CD4-positive, alpha-beta T cell treated with Interleukin-17A for 4 hours (primary cell): ENCODE measurements at regions not wholly inside any gene's neighbourhood (a gene's known extent, or its start where the extent isn't known, plus 50 kb on each side); places are given as distances from the start of the nearest gene placed in this dataset.

ENCODE experiments used
- DNase-seq: peaks from one replicate; pipeline ENCODE4 v3.0.0-alpha.2; 2020; ENCODE audit warnings: mixed read lengths

DNA sequence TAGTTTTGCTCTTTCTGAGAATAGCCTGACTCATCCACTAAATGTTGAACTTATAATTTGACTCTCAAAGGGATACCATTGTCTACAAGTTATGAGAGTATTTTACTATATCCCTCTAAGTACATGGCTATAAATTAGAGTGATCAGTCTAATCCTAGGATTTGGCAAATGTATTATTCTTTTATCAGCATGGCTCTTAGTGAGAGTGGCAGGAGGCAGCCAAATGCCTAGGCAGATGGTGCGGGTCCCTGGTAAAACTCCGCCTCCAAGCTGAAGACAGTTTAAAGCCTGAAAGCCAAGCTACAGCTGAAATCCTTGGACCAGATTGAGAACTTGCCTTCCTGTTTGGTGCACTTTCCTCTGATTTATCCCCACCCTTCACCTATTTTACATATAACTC is 631.8 kb downstream of the SQOR start:
- no peak for DNase-seq

DNA sequence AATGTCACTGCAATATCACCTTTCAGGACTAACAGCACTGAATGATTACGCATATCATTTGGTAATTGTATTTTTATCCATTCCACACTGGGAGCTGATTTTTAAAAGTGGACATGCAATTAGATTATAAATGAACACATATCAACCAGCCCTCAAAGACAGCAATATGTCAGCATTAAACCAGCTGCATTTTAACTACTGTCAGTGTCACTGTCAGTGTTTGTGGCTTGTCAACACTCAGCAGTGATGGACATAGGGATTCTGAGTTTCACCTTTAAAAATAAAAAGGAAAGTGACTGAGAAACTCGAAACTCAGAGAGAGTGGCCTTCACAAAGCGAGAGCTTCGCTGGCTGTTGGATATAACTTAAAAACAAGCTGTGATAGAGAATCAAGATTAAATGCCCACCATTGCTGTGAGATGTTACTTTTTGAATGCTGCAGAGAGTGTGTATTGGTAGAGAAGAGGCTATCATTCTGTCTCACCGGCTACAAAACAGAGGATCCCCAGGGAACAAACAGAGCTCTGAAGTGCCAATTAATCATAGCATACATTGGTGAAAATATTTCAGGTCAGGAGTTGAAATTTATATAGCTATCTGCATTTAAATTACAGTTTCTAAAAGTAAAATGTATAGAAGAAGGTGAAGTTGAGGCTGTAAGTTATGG is 635.8 kb downstream of the SQOR start:
- DNase-seq, result no peak

DNA sequence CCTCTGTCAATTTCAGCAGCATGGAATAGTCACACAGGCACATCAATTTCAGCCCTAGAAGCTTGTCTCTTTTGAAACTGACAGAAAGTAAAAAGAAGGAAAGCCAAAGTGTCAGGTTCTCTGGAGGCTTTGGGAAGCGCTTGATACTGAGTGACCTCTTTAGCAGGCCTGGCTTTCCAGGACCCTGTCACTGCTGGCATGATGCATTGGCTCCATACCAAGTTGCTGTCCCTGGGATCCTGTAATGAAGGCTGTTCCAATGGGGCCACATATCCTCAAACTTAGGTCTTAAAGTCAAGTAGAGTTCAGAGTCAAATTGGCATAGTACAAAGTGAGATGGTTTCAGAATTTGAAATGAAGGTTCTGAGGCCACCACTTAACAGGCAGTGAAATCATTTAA is 640.9 kb downstream of the SQOR start:
- no peak for DNase-seq

DNA sequence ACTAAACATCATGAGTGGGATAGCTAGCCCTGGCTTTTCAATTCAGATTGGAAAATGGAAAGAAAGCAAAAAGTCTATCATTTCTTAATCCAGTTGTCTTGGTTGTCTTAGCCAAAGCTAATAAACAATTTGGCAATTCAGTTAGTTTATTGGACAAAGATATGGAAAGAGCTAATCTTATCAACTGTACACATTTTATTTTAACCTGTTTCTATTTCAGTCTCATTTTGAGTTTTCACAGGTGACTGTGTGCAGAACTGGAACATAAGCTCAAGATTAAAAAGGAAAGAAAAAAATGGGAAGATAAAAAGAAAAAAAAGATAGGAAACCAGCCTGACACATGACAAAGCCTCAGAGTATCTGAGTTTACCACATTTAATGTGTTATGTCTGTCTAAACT is 642.6 kb downstream of the SQOR start:
- no peak for DNase-seq

DNA sequence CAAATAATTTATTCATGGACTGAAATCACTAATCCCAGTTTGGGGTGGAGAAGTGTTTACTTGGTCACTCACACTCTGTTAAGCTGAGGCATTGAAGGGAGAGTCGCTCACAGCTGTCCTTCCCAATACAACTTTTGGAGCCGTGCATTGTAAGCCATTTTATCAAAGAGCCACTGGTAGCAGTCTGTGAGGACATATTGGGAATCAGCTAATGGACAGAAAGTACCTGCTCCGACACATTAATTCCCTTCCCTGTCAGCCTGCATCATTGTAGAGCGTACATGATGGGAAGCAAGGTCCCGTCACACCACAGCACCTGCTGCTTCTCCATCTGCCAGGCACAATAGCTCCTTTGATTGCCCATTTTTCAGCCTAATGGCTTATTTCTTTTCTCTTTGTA is 643.2 kb downstream of the SQOR start:
- no peak for DNase-seq

DNA sequence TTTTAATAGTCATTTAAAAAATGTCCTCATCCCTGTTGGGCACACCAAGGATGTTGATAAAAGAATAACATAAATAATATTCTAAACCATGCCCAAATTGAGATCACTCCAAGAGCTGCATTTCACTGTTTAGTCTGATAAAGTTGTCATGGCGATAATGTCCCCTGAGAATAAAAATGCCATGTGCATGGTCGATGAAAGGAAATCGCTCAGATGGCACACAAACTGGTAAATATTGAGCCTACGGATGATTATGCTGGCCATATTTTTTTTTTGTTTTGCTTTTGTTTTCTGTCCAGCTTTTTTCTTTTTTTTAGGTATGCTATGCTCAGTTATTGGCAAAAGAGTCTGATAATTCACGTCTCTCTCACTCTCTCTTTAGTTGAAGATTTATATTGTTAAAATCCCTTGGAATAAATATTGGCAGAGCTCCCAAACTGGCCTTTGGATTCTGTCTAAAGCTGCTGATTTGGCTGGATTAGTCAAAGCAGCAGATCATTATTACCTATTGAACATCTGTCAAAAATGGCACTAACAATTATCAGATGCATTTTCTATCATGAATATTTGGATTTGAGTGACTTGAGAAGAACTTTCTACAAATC is 643.8 kb downstream of the SQOR start:
- no peak for DNase-seq

DNA sequence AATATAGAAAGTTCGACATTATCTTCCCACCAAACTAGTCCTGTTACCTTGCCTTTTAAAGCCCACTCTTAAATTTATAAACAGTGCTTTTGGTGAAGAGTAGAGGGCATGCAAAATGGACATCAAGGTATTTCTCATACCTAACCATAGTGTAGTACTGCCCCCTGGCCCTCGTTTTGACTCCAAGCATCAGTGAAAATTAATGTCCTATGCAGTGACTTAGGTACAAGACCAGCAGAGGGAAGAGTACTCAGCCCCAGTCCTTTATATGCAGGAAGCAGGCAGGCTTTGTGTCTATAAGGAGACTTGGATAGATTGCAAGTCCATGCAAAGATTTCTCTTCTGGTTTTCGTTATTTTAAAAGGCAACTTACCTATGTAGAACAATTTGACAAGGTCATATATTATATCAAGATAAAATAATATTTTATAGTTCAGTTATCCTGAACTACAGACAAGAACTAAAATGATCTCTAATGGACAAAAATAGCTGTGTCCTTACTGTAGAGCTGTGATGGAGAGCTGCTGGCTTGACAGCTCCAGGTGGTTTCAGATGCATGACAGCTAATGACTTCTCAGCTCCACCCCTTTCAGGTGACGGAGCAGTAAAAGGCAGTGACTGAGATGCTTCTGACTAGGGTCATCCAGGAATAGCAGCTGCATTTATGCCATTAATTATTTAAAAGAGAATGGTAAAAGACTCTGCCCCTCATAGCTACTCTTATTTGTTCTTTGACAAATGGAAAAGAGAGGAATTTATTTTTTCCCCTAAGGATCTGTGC is 646.1 kb downstream of the SQOR start:
- DNase-seq, result no peak

DNA sequence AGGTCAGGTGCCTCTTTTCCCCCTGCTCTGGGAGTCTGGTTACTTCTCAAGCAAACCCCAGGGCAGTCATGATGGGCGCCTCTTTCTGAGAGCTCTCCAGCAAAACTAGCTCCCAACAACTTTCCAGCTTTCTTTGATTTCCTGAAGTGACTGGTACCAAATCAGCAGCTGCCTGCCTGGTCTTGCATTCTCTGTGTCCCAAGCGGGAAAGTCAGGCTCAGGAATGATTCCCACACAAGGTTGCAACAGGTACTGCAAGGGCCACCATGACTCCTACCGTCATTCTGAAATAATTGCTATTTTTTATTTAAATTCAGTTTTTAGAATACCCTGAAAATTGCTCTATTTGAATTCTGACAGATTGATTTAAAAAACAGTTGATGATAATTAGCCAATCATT is 658.7 kb downstream of the SQOR start:
- no peak for DNase-seq

DNA sequence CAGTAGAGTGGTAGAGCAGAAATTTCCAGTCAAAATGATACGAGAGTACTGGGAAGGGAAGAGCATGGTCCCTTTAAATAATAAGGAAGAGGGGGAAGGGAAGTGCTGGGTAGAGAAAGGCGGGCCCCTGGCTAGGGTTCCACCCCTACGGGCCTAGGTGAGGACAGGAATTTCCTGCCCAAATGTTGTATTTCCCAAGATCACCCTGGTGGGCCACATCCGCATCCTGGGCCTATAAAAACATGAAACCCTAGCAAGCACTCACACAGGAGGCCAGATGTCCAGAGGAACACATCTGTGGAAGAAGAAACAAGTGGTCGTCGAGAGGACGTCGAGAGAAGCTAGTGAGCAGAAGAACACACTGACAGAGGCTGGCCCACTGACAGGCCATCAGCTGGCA is 661.2 kb downstream of the SQOR start:
- DNase-seq, result no peak

DNA sequence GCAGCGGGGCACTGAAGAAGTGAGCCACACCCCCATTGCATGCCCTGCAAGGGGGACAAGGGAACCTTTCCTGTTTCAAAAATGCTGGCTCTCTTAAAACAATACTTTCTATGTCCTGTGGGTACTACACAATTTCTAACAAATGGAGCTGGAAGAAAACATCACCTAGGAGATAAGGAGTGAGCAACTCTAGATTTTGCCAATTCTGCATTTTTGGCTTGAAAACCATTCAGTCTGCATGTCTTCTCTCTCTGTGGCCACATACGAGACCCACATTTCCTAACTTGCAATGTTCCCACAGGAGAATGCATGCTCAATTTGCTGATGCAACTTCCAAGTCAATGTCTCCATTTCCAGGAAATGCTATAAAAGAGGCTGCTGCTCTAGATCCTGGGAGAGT is 662.0 kb downstream of the SQOR start:
- DNase-seq, result no peak

DNA sequence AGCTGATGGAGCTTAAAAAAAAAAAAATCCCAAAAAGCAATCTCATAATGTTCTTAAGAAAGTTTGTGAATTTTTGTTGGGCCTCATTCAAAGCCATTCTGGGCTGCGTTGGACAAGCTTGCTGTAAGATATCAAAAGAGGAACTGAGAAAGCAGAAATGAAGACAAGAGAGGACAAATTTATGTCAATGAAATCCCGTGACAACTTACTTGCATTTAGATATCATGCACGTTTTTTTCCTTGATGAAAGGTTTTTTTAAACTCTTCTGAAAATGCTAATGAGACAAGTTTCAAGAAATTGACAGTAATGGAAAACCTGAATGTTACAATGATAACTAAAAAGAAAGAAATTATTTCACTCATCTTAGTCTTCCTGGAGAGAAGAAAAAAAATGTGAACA is 662.9 kb downstream of the SQOR start:
- no peak for DNase-seq

DNA sequence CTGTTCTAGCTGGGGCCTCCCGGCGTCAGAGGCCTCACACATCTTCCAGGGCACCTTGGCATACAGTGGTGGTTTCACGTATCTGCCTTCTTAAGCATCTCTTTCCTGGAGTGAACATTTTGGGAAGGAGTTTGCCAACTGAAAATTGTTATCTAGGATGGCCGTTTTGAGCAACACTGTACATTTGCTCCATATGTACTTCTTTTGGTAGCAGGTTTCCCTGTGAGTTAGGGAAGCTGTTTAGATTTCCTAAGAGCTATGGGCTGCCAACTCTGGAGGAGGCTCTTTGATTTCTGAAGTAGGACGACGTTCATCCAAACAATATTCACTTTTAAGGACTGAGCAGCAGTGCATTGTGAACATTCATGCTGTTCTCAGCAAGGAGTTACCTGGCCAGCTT is 665.9 kb downstream of the SQOR start:
- DNase-seq, result no peak

DNA sequence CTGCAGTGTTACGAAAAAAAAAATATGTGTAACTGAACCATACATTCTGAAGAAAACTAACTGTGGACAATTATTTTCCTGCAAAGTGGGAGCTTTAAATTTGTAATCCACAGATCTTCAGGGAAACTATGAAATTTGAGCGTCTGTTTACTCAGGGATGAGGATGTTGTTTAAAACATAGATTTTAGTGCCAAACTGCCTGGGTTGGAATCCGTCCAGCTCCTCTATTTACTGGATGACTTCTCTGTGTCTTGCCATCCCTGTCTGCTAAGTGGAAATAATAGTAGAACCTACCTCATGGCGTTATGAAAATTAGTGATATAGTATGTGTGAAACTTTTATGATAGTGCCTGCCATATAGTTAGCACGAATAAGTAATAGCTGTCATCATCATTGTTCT is 666.5 kb downstream of the SQOR start:
- DNase-seq, result no peak

DNA sequence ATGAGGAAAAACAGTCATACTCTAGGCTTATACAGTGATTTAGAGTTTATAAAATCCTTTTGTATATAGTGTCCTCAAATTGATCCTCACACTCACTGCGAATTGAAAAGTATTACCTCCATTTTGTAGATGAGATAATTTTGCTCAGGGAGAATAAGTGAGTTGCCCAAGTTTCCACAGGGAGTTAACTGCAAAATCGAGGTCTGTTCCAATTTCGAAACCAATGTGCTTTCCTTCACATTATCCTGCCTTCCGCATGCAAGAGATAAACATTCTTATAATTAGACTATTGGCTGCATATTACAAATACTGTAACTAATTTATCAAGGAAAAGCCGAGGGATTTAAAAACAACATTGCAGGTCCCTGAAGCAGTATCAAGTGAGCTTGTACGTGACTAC is 667.0 kb downstream of the SQOR start:
- DNase-seq, result no peak

DNA sequence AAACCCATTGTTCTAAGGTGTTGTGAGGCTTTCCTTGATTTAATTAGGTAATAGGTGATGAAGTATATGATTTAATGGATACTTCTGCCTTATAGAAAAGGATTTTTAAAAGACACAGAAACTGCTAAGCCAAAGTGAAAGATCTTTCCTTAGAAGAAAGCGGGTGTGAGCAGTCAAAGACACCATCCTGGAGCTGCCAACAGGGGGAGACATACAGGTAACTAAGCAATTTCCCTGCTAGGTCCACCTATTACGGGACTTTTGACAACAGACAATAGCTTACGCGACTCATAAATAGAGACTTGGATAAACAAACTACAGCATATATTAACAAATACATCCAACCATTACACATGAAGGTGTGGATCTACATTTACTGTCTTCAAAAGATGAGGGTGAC is 669.5 kb downstream of the SQOR start:
- no peak for DNase-seq

DNA sequence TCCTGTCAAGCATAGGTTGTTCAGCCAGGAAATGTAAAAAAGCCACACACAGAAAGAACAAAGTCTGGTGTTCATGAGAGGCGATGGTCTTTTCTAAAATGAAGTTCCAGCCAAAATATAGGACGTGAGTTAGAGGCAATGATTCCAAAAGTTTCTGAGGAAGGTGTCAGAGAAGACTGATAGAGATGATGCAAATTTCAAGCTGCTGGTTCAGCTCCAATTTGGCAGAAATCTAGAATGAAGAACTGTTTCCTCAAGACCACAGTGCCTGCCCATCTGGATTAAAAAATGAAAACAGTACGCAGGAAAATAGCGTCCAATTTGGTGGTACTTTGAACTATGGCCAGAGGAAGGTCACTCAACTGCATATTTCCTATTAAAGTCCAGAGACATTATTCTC is 672.9 kb downstream of the SQOR start:
- DNase-seq, result no peak

DNA sequence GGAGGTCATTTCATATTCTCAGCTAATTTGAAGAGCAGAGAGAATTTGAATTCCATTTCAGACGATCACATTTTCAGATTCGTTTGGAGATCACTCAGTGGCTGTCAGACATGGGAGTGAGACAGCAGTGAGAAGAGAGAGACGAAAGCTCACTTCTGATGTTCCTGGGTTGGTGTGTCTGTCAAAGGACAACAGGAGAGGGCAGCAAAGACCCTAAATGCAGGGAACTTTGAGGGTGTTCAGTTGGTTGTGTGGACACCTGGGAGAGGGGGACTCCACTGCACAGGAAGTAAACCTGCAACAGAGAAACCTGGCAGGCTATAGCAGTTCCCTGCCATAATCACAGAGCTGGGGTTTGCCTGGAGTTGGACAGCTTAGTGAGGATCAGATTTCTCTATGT is 675.1 kb downstream of the SQOR start:
- no peak for DNase-seq

DNA sequence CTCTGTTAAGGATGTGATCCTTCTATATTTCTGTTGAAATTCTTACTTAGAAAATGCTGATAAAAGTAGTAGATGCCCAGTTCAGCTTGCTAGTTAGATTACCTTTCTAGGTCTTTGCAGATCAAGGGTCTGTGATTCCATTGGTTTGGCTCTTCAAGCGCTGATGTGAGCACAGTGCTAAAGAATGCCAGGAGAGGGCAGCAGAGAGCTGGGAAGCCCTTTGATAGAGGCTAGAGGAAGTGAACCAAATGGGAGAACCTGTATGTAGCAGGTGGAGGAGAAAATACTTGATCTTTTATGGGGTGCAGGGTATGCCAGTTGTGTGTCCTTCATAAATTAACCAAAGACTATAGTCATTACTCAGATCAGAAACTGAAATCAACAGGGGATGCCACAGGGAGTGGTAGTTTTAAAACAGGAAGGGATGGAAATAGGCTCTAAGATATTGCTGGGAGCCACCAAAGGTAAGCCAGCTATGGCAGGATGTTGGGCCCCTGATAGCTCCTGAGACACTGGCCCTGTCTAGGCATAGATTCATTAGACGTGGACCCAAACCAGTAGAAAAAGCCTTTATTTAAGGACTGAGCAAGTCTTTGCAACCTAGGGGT is 677.4 kb downstream of the SQOR start:
- DNase-seq, result peak; percentile 55

DNA sequence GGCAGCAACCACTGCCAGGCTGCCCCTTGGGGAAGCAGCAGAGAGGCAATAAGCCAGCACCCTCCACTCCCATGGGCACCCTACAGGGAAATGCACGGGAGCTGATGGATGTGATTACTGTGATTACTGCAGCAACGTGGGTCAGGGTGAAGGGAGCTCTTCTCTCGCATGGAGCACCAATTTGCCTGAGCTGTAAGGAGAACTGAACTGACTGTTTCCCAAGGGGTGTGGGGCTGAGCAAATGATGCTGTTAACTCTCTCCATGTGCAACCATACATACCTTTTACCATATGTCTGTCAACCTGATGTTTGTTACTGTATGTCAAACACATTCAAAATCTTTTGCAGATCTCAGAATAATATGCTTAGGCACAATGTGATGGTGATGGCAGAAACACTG is 680.6 kb downstream of the SQOR start:
- no peak for DNase-seq

DNA sequence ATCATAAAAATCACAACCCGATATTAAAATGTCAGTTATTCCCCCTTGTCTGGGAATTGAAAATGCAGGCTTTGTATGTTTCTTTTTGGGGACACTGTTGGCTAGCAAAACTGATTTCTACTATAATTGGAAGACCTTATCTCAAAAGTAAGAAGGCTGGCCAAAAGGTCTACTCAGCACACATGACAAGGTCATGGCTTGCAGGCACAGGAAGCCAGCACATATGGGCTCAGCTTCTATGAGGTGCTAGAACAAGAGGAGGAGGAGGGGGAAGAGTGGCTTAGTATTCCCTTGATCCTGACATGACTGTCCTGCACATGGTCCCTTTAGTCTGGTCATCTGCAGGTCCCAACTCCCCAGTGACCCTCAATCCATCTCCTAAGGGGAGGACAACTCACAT is 681.2 kb downstream of the SQOR start:
- DNase-seq, result no peak

DNA sequence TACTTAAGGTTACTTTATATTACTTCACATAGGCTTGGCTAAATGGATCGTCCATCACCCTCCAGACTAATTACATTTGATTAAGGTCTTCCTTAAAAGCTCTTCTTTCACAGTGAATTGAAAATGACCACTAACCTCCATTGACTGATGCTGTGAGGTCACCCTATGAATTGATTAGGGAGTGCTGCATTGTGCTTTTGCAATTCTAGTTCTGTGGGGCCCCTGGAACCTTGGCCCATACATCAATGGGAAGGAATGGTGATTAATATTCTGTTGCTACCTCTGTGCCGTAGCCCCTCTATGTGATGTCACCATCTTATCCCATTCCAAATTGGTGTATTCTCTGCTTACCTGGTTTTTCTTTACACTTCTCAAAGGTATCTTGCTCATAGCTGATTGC is 682.2 kb downstream of the SQOR start:
- no peak for DNase-seq

DNA sequence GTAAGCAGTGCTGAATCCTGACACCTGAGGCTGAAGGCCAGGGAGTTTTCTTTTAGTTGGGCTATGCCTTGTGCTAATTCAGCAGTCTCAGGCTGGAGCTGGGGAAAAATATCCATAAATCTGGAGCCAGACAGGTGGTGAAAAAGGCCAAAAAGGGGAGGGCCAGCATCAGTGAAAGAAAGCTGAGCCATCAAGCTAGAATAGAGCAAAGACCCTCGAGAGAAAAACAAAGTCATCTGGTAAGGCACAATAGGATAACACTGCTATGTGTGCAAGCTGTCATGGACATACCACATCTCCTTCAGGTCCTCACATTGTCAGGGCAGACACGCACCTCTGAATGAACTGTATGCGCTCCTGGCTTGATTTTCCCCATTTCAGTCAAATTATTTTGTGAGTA is 687.9 kb downstream of the SQOR start:
- no peak for DNase-seq

DNA sequence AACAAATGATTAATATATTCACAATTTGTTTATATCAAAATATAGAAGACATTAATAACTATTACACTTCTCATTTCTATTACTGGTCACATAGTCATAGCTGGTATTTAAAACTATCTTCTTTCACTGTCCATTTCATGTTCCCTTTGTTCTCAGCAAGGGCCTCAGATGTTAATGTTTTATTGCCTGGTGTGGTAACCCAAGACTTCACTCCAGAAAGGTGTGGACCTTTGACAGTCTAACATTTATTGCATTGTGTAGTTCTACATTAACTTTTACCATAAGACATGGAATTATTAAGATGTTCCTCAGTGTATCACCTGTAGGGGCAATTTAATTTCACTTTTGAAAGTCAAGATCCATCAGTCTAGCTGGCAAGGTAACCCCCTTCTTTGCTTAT is 691.3 kb downstream of the SQOR start:
- DNase-seq, result no peak

DNA sequence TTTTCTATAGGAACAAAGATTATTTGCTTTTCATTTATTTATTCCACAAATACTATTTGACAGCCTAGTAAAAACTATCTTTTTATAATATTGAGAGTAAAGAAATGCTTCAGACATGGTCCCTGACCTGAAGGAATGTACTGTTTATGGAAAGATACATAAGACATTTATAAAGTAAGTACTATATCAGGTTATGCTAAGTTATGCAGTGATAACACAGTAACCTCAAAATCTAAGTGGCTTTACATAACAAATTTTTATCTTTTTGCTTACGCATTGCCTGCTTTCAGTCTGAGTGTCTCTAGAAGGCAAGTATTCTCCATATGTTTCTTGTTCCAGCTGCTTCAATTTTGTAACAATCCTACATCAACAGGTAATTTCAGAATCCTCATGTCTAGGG is 694.0 kb downstream of the SQOR start:
- no peak for DNase-seq
